ENCODE measurements at regions not wholly inside any gene's neighbourhood (a gene's known extent, or its start where the extent isn't known, plus 50 kb on each side); places are given as distances from the start of the nearest gene placed in this dataset.

DNA sequence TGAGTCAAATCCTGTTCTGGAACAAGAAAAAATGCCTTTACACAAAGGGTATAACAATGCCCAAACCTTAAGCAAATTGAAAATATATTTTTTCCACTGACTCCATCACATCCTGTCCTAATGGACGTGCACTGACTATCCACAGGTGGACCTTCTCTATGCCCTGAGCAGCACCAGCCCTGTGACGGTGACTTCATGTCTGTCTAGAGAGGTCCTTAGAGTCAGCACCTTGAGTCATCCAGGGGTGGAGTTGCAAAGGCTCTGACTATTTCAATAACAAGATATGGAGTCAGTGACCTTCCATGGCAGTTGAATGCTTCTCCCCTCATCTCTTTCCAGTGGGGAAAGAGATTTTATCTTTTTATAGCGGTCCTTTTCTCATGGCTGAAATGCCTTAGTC lies 78.0 kb downstream of the YIPF5 start:
- TF ChIP-seq, protein P1, sequence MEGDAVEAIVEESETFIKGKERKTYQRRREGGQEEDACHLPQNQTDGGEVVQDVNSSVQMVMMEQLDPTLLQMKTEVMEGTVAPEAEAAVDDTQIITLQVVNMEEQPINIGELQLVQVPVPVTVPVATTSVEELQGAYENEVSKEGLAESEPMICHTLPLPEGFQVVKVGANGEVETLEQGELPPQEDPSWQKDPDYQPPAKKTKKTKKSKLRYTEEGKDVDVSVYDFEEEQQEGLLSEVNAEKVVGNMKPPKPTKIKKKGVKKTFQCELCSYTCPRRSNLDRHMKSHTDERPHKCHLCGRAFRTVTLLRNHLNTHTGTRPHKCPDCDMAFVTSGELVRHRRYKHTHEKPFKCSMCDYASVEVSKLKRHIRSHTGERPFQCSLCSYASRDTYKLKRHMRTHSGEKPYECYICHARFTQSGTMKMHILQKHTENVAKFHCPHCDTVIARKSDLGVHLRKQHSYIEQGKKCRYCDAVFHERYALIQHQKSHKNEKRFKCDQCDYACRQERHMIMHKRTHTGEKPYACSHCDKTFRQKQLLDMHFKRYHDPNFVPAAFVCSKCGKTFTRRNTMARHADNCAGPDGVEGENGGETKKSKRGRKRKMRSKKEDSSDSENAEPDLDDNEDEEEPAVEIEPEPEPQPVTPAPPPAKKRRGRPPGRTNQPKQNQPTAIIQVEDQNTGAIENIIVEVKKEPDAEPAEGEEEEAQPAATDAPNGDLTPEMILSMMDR (IDR thresholded peaks at IDR 0.05; ENCODE audit: insufficient read depth, low read length, poor library complexity, severe bottlenecking) = no peak
- H3K27me3 ChIP-seq (ENCODE audit: control insufficient read depth, insufficient read depth, low read length) = no peaks in the 10 kb centered on the region
- no peak for DNase-seq (ENCODE audit: low read depth)
- H3K4me3 ChIP-seq (ENCODE audit: low read depth, low read length) = no peak overlapping the region
- H3K36me3 ChIP-seq (ENCODE audit: control insufficient read depth, insufficient read depth, low read length) = no peaks in the 10 kb centered on the region

DNA sequence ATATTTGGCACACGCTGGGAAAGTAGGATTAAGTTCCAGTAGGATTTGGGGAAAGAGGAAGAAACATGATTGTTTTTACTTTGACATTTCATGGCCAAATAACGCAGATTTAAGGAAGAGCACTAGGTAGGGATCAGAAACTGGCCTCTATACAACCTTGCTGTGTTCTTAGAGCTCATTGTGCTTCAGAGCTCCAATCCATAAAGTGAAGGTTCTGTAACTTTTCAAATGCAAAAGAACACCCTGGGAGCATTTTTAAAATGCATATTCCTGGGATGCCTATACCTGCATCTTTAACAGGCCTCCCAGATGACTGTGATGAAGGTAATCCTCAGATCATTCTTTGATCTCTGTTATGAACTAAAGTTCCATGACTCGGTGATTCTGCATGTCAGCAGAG lies 77.1 kb downstream of the YIPF5 start:
- no peak for DNase-seq (ENCODE audit: low read depth)
- H3K36me3 ChIP-seq (ENCODE audit: control insufficient read depth, insufficient read depth, low read length) = no peaks in the 10 kb centered on the region
- no peaks in the 10 kb centered on the region for H3K27me3 ChIP-seq (ENCODE audit: control insufficient read depth, insufficient read depth, low read length)
- TF ChIP-seq, protein P1 (IDR thresholded peaks at IDR 0.05; ENCODE audit: insufficient read depth, low read length, poor library complexity, severe bottlenecking) = no peak
- no peak overlapping the region for H3K4me3 ChIP-seq (ENCODE audit: low read depth, low read length)

DNA sequence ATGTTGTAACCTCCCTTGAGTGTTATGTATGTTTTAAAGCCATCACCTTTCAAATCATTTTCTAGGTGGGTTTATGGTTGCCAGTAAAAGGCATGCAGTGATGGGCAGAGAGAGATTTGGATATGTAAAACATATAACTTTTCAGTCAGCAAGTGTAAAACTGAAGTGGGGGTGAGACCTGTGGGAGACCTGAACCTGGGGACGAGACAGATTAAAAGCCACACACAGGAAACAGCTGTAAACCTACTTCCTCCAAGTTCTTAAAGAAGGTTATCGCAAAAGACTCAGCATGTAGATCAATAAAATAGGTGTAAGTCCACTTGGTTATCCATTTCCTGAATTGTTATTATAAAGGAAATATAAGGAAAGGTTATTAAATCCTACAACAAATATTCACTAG lies 76.6 kb downstream of the YIPF5 start:
- TF ChIP-seq, protein P1 (IDR thresholded peaks at IDR 0.05; ENCODE audit: insufficient read depth, low read length, poor library complexity, severe bottlenecking) = no peak
- H3K4me3 ChIP-seq (ENCODE audit: low read depth, low read length) = no peak overlapping the region
- H3K27me3 ChIP-seq (ENCODE audit: control insufficient read depth, insufficient read depth, low read length) = no peaks in the 10 kb centered on the region
- no peaks in the 10 kb centered on the region for H3K36me3 ChIP-seq (ENCODE audit: control insufficient read depth, insufficient read depth, low read length)
- no peak for DNase-seq (ENCODE audit: low read depth)

DNA sequence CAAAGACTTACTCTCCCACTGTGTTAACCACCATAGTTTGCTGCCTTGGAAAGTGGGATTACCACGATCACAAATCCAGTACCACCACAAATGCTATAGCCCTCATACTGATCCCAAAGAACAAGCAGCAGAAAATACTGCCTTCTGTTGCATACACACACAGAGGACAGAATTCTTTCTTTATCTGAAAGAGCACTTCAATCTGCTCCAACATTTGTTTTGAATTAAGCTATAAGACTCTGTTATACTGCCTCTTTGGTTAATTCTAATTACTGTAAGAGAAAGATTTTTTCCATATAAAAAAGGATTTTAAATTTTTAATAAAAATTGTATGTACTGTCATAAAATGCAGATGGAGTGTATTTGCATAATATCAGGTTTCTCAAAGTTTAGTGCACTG lies 69.8 kb downstream of the YIPF5 start:
- H3K27me3 ChIP-seq (ENCODE audit: control insufficient read depth, insufficient read depth, low read length) = no peaks in the 10 kb centered on the region
- TF ChIP-seq, protein P1 (IDR thresholded peaks at IDR 0.05; ENCODE audit: insufficient read depth, low read length, poor library complexity, severe bottlenecking) = no peak
- H3K36me3 ChIP-seq (ENCODE audit: control insufficient read depth, insufficient read depth, low read length) = no peaks in the 10 kb centered on the region
- H3K4me3 ChIP-seq (ENCODE audit: low read depth, low read length) = no peak overlapping the region
- no peak for DNase-seq (ENCODE audit: low read depth)

DNA sequence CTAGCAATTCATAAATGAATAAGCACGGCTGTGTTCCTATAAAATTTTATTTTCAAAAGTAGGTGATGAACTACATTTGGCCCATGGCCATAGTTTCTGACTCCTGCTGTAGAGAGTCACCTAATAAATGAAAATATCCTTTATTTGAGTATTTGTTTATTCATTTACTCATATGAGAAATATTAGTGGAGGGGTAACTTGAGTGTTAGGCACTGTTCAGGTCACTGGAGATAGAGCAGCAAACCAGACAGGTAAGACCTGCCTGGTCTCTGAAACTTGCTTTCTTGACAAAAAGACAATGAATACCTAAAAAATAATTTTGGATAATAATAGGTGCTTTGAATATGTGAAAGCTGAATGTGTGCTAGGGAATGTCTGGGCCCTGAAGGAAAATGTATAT lies 68.8 kb downstream of the YIPF5 start:
- Histone ChIP-seq H3K36me3 (ENCODE audit: control insufficient read depth, insufficient read depth, low read length) (no peaks in the 10 kb centered on the region), H3K27me3 (ENCODE audit: control insufficient read depth, insufficient read depth, low read length) (no peaks in the 10 kb centered on the region), H3K4me3 (ENCODE audit: low read depth, low read length) (no peak overlapping the region)
- TF ChIP-seq, protein P1 (IDR thresholded peaks at IDR 0.05; ENCODE audit: insufficient read depth, low read length, poor library complexity, severe bottlenecking) = no peak
- no peak for DNase-seq (ENCODE audit: low read depth)

DNA sequence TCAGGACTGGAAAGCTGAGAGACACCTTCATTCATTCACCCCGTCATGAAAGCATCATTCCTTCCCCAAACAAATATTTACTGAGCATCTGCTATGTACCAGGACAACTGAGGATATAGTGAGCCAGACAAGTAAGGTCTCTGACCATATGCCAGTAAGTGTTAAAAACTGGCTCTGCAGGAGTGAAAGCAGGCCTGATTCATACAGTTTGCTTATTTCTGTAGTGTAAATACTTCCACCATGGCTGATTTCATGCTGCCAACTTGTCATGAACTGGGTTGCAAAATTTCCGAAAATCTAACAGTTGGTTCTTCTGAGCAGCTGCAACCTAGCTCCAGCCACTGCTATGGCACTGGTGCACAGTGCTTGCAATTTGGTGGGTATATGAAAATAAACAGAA lies 68.1 kb downstream of the YIPF5 start:
- no peak for DNase-seq (ENCODE audit: low read depth)
- H3K27me3 ChIP-seq (ENCODE audit: control insufficient read depth, insufficient read depth, low read length) = no peaks in the 10 kb centered on the region
- H3K36me3 ChIP-seq (ENCODE audit: control insufficient read depth, insufficient read depth, low read length) = no peaks in the 10 kb centered on the region
- H3K4me3 ChIP-seq (ENCODE audit: low read depth, low read length) = no peak overlapping the region
- TF ChIP-seq, protein P1 (IDR thresholded peaks at IDR 0.05; ENCODE audit: insufficient read depth, low read length, poor library complexity, severe bottlenecking) = no peak

Measured in kidney epithelial cell (primary cell).